Coronary artery (tissue), 2 donors: ENCODE measurements at regions not wholly inside any gene's neighbourhood (a gene's known extent, or its start where the extent isn't known, plus 50 kb on each side); places are given as distances from the start of the nearest gene placed in this dataset.

ENCODE experiments used
- DNase-seq: peaks from one replicate; pipeline ENCODE4 v3.0.0-alpha.2; 2017; ENCODE audit warnings: low spot score
- H3K27ac ChIP-seq, 2 donors: fragments of 200-600 bp; sonication (generic); one replicate each; pipeline ENCODE4 v1.5.1; 2016 to 2019
- H3K4me3 ChIP-seq: fragments of 200-600 bp; sonication (generic); 2 replicates; pipeline ENCODE4 v1.5.1; 2016; ENCODE audit warnings: mild to moderate bottlenecking, moderate library complexity
- TF ChIP-seq, protein P1 (sequence below): fragments of 200-600 bp; sonication (generic); IDR thresholded peaks from one replicate; pipeline ENCODE4 v1.5.1; 2019; ENCODE audit warnings: antibody characterized with exemption

DNA sequence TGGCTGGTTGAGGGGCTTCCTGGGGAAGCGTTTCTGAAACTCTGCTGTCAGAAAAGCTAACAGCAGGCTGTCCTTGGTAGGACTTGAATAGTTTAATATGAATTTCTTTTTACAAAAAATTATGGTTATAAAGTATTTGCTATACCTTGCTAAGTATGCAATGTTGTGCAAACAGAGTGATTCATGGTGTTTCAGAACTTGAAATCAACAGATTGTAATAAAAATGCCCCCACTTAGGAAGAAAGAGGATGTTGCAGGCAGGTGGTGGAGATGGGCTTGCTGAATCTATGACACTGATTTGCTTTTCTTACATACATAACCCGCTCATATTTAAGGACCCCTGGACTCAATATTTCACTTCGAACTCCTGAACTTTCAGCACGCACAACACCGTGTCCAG, 211.6 kb downstream of the THBS2 start:
- TF ChIP-seq, protein P1, sequence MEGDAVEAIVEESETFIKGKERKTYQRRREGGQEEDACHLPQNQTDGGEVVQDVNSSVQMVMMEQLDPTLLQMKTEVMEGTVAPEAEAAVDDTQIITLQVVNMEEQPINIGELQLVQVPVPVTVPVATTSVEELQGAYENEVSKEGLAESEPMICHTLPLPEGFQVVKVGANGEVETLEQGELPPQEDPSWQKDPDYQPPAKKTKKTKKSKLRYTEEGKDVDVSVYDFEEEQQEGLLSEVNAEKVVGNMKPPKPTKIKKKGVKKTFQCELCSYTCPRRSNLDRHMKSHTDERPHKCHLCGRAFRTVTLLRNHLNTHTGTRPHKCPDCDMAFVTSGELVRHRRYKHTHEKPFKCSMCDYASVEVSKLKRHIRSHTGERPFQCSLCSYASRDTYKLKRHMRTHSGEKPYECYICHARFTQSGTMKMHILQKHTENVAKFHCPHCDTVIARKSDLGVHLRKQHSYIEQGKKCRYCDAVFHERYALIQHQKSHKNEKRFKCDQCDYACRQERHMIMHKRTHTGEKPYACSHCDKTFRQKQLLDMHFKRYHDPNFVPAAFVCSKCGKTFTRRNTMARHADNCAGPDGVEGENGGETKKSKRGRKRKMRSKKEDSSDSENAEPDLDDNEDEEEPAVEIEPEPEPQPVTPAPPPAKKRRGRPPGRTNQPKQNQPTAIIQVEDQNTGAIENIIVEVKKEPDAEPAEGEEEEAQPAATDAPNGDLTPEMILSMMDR = no peak
- H3K27ac ChIP-seq = no peak overlapping the region
- DNase-seq = no peak
- H3K4me3 ChIP-seq = no peak overlapping the region

DNA sequence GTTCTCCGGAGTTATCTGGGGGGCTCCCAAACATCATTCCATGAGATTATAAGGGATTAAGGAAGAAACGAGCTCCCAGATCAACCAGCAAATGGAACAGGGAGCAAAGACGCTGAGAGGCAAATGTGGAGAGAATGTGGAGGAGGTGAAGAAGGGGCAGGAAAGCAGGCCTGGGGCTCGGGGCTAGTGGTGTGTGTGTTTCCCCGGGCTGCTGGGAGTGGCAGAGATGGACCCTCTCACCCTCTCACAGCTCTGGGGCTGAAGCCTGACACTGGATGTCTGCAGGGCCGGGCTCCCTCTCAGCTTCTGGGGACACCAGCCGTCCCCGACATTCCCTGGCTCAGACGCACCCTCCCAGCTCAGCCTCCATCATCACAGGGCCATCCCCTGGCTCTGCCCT, 212.6 kb downstream of the THBS2 start:
- Histone ChIP-seq H3K4me3 (no peak overlapping the region), H3K27ac (no peak overlapping the region)
- no peak for DNase-seq
- TF ChIP-seq, protein P1 = no peak

DNA sequence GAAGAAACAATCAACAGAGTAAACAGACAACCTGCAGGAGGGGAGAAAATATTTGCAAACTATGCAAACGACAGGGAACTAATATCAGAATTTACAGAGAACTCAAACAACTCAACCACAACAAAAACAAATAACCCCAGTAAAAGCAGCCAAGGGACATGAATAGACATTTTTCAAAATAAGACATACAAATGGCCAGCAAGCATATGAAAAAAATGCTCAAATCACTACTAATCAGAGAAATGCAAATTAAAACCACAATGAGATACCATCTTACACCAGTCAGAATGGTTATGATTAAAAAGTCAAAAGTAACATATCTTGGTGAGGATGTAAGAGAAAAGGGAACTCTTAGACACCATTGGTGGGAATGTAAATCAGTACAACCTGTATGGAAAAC, 215.0 kb downstream of the THBS2 start:
- TF ChIP-seq, protein P1 = no peak
- no peak overlapping the region for H3K27ac ChIP-seq
- no peak for DNase-seq
- H3K4me3 ChIP-seq = no peak overlapping the region

DNA sequence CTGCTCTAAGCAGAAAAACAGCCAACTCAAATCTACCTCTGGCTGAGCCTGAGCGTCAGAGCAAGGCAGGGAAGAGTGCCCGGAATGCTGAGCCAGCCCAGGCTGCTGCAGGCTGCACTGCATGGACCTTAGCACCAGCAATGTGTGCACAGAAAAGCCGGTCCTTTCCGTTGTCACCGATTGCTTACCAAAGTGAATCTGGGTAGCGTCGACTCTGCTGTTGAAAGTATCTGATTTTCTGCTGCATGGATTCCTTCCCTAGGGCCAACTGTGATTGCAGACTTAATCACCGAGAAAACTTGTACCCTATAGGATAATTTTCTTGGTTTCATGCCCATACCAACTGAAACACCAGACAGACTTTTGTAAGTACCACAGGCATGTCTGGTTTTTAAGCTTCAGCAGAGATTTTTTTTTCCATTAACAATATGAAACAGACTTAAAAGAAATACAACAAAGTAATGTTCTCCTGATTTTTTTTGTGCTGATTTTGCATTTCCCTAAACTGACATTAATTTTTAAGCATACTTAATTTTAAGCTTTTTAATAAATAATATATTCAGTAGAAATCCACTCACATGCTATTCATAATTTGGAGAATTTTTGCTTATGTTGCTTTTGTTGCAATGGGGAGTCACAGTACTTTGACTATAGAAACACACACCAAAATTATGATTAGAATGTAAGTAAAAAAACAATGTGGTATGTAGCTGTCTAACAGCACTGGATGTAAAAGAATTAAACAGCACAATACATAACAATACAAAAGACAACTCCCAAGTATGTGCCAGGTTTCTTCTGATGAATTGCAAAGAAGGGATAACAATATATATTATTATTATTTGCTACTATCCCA, 218.0 kb downstream of the THBS2 start:
- H3K27ac ChIP-seq = peak overlapping the region; percentile 42 to 80
- TF ChIP-seq, protein P1 = no peak
- peak overlapping the region; percentile 53 for H3K4me3 ChIP-seq
- DNase-seq = peak; percentile 72

DNA sequence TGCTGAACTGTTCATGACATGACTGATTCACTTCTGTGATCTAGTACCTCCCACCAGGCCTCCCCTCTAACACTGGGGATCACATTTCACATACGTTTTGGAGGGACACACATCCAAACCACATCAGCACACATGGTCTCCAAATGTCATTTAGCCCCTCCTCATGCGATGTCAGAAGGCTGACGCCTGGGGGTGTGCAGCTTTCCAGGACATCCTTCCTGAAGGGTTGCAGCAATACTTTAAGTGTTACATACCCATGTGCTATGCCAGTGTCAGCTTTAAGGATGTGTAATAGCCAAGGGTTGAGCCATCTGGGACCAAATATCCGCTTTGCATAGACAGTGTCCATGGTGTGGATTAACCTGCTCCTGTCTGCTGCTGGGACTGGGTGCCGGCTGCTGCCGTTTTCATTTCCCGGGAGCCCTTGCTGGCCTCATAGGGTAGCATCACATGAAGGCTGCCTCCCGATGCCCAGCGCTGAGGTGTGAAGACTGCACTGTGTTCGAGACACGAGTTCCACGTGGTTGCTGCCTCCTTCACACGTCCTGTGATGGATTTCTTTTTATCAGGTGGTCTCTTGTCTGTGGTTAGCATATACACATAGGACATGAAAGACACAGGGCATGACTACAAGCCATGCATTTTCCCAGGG, 219.0 kb downstream of the THBS2 start:
- TF ChIP-seq, protein P1 = no peak
- DNase-seq = no peak
- Histone ChIP-seq H3K27ac (peak overlapping the region; percentile 42 to 80), H3K4me3 (no peak overlapping the region)

DNA sequence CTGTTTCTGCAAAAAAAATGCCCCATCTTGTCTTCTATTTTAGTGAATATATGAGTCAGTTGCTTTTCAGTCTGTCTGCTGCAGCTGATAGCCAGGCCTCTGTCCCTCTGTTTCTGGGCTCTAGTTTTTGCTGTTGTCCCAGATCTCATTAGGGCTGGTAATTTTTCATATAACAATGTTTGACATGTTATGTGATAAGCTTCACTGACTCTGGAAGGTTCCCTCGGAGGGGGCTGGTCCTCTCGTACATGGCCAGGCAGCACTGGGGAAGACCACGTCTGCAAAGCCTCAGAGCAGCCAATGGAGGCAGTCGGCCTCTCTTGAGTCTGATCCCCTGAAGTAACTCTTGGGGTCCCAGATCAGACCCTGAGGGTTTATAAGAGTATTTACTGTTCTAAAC, 223.8 kb downstream of the THBS2 start:
- Histone ChIP-seq H3K4me3 (no peak overlapping the region), H3K27ac (peak overlapping the region; percentile 48 to 52)
- TF ChIP-seq, protein P1 = no peak

DNA sequence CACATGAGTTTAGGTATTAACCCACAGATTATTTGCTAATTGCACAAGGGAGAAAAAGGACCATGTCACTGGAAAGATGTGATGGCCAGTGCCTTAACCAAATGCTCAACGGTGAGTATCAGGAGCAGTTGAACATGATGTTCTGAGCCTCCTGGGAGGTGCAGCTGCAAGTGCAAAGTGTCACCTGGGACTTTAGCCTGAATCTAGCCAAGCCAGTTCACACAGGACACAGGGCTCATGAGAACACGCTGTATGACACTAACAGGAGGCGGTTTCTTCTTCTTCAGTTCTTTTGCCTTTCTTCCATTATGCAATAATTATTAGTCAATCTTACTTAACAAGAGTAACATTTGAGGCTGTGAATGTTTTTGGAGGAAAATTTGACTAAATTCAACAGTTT, 225.3 kb downstream of the THBS2 start:
- H3K4me3 ChIP-seq = no peak overlapping the region
- no peak overlapping the region for H3K27ac ChIP-seq
- DNase-seq = no peak
- TF ChIP-seq, protein P1 = no peak

More for the DNA sequence above, 223.8 kb downstream of the THBS2 start:
- no peak for DNase-seq
